ENCODE measurements at regions not wholly inside any gene's neighbourhood (a gene's known extent, or its start where the extent isn't known, plus 50 kb on each side); places are given as distances from the start of the nearest gene placed in this dataset.
A peak's percentile ranks its signal among the peaks of the same experiment; 100 is the strongest.

GRCh38 chr5:111993242-111993641, 236.2 kb upstream of the NREP start:
- no peaks in the 10 kb centered on the region for H3K27me3 ChIP-seq (ENCODE audit: control insufficient read depth in 3 of 3, insufficient read depth in 3 of 3, low read depth in 1 of 3, low read length in 3 of 3)
- H3K9me3 ChIP-seq (replicated peaks in 1 of 2; ENCODE audit: control insufficient read depth in 2 of 2, insufficient read depth in 1 of 2, low read depth in 1 of 2, low read length in 2 of 2) = no peaks in the 10 kb centered on the region
- H3K4me1 ChIP-seq (ENCODE audit: control insufficient read depth in 2 of 2, insufficient read depth in 1 of 2, low read depth in 1 of 2, low read length in 2 of 2) = no peaks in the 10 kb centered on the region
- no peak overlapping the region for H3K23ac ChIP-seq (ENCODE audit: low read depth, low read length, poor library complexity)
- no peak overlapping the region for H3K9ac ChIP-seq (ENCODE audit: low read depth, low read length, poor library complexity)
- no peak overlapping the region for H3K14ac ChIP-seq (ENCODE audit: low read length)
- no peak overlapping the region for H3K18ac ChIP-seq (ENCODE audit: low read length)
- no peak overlapping the region for H2BK120ac ChIP-seq (ENCODE audit: low read depth, low read length)
- DNase-seq (ENCODE audit: low spot score) = no peak
- no peak overlapping the region for H4K8ac ChIP-seq (ENCODE audit: low read depth, low read length)
- no peak overlapping the region for H3K27ac ChIP-seq (replicated peaks; ENCODE audit: low read length)
- H2AK5ac ChIP-seq (ENCODE audit: low read depth, low read length) = no peak overlapping the region
- no peaks in the 10 kb centered on the region for H3K36me3 ChIP-seq (replicated peaks in 1 of 2; ENCODE audit: control insufficient read depth in 2 of 2, insufficient read depth in 2 of 2, low read length in 2 of 2)
- H3K4me2 ChIP-seq (ENCODE audit: insufficient read depth, low read length, poor library complexity, severe bottlenecking) = no peak overlapping the region
- no CpG with 5 or more reads among the region's 2 CpGs for whole genome bisulfite sequencing, 2 donors (ENCODE audit: extremely low coverage in 2 of 2, insufficient read length in 2 of 2, insufficient replicate concordance in 1 of 2)
- no peaks in the 10 kb centered on the region for H3K79me1 ChIP-seq (ENCODE audit: low read depth, low read length)
- no peak overlapping the region for H2BK5ac ChIP-seq (ENCODE audit: low read length)
- no peak overlapping the region for H3K4me3 ChIP-seq (ENCODE audit: low read length in 2 of 2)
- H2AFZ ChIP-seq (ENCODE audit: low read length) = no peak overlapping the region
- no peak overlapping the region for H3K4ac ChIP-seq (ENCODE audit: low read length)
- H2BK12ac ChIP-seq (ENCODE audit: low read length) = no peak overlapping the region
- no peak overlapping the region for H2BK15ac ChIP-seq (ENCODE audit: low read length)
- no peak overlapping the region for H4K91ac ChIP-seq (ENCODE audit: low read depth, low read length, poor library complexity)

DNA sequence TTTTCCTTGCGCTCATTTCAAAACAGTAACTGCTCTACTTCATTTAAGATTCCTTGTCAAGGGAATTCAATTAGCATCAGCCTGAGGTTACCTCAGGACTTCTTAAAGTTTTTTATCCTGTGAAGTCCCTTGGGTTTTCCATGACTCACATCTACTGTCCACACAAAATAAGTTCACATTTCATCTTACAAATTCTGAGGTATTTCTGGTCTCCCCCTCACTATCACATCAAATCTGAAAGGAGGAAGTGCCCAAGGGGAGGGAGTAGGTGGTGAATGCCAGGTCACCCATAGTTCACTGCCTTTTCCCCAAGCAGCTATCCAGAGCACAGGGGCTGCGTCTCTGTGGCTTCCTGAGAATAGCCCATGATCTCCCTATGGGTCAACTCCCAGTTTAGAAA, 227.1 kb upstream of the NREP start:
- H3K9ac ChIP-seq (ENCODE audit: low read depth, low read length, poor library complexity) = no peak overlapping the region
- H4K8ac ChIP-seq (ENCODE audit: low read depth, low read length) = no peak overlapping the region
- H2BK15ac ChIP-seq (ENCODE audit: low read length) = no peak overlapping the region
- H3K4me3 ChIP-seq (ENCODE audit: low read length in 2 of 2) = no peak overlapping the region
- H2BK12ac ChIP-seq (ENCODE audit: low read length) = no peak overlapping the region
- no CpG with 5 or more reads among the region's 2 CpGs for WGBS, 2 donors (ENCODE audit: extremely low coverage in 2 of 2, insufficient read length in 2 of 2, insufficient replicate concordance in 1 of 2)
- no peaks in the 10 kb centered on the region for H3K79me1 ChIP-seq (ENCODE audit: low read depth, low read length)
- H2BK120ac ChIP-seq (ENCODE audit: low read depth, low read length) = no peak overlapping the region
- H3K9me3 ChIP-seq (replicated peaks in 1 of 2; ENCODE audit: control insufficient read depth in 2 of 2, insufficient read depth in 1 of 2, low read depth in 1 of 2, low read length in 2 of 2) = no peaks in the 10 kb centered on the region
- no peak overlapping the region for H3K23ac ChIP-seq (ENCODE audit: low read depth, low read length, poor library complexity)
- peak overlapping the region; percentile 45 for H2AFZ ChIP-seq (ENCODE audit: low read length)
- H3K18ac ChIP-seq (ENCODE audit: low read length) = no peak overlapping the region
- H4K91ac ChIP-seq (ENCODE audit: low read depth, low read length, poor library complexity) = no peak overlapping the region
- no peak overlapping the region for H2AK5ac ChIP-seq (ENCODE audit: low read depth, low read length)
- no peak overlapping the region for H3K14ac ChIP-seq (ENCODE audit: low read length)
- H3K4ac ChIP-seq (ENCODE audit: low read length) = no peak overlapping the region
- no peak overlapping the region for H2BK5ac ChIP-seq (ENCODE audit: low read length)
- H3K36me3 ChIP-seq (replicated peaks in 1 of 2; ENCODE audit: control insufficient read depth in 2 of 2, insufficient read depth in 2 of 2, low read length in 2 of 2) = no peaks in the 10 kb centered on the region
- no peak overlapping the region for H3K27ac ChIP-seq (replicated peaks; ENCODE audit: low read length)
- DNase-seq (ENCODE audit: low spot score) = no peak
- H3K4me2 ChIP-seq (ENCODE audit: insufficient read depth, low read length, poor library complexity, severe bottlenecking) = no peak overlapping the region
- H3K27me3 ChIP-seq (ENCODE audit: control insufficient read depth in 3 of 3, insufficient read depth in 3 of 3, low read depth in 1 of 3, low read length in 3 of 3) = no peaks in the 10 kb centered on the region
- no peaks in the 10 kb centered on the region for H3K4me1 ChIP-seq (ENCODE audit: control insufficient read depth in 2 of 2, insufficient read depth in 1 of 2, low read depth in 1 of 2, low read length in 2 of 2)

- Histone ChIP-seq H3K4me3 (ENCODE audit: low read length in 2 of 2) (no peak overlapping the region), H3K4ac (ENCODE audit: low read length) (no peak overlapping the region), H3K18ac (ENCODE audit: low read length) (no peak overlapping the region), H3K9ac (ENCODE audit: low read depth, low read length, poor library complexity) (no peak overlapping the region), H3K4me2 (ENCODE audit: insufficient read depth, low read length, poor library complexity, severe bottlenecking) (no peak overlapping the region), H3K36me3 (replicated peaks in 1 of 2; ENCODE audit: control insufficient read depth in 2 of 2, insufficient read depth in 2 of 2, low read length in 2 of 2) (no peaks in the 10 kb centered on the region), H2BK5ac (ENCODE audit: low read length) (no peak overlapping the region), H3K14ac (ENCODE audit: low read length) (no peak overlapping the region), H3K79me1 (ENCODE audit: low read depth, low read length) (no peaks in the 10 kb centered on the region), H2BK12ac (ENCODE audit: low read length) (no peak overlapping the region), H3K23ac (ENCODE audit: low read depth, low read length, poor library complexity) (no peak overlapping the region), H3K4me1 (ENCODE audit: control insufficient read depth in 2 of 2, insufficient read depth in 1 of 2, low read depth in 1 of 2, low read length in 2 of 2) (no peaks in the 10 kb centered on the region), H3K27ac (replicated peaks; ENCODE audit: low read length) (no peak overlapping the region), H4K91ac (ENCODE audit: low read depth, low read length, poor library complexity) (no peak overlapping the region), H3K27me3 (ENCODE audit: control insufficient read depth in 3 of 3, insufficient read depth in 3 of 3, low read depth in 1 of 3, low read length in 3 of 3) (no peaks in the 10 kb centered on the region), H2BK120ac (ENCODE audit: low read depth, low read length) (no peak overlapping the region), H2AFZ (ENCODE audit: low read length) (no peak overlapping the region), H2BK15ac (ENCODE audit: low read length) (no peak overlapping the region), H4K8ac (ENCODE audit: low read depth, low read length) (no peak overlapping the region), H2AK5ac (ENCODE audit: low read depth, low read length) (no peak overlapping the region), H3K9me3 (replicated peaks in 1 of 2; ENCODE audit: control insufficient read depth in 2 of 2, insufficient read depth in 1 of 2, low read depth in 1 of 2, low read length in 2 of 2) (no peaks in the 10 kb centered on the region)
- no peak for DNase-seq (ENCODE audit: low spot score)
- WGBS, 2 donors (ENCODE audit: extremely low coverage in 2 of 2, insufficient read length in 2 of 2, insufficient replicate concordance in 1 of 2) = no CpG with 5 or more reads among the region's 1 CpG
These were observed 226.5 kb upstream of the NREP start for GRCh38 chr5:111983459-111983858.

DNA sequence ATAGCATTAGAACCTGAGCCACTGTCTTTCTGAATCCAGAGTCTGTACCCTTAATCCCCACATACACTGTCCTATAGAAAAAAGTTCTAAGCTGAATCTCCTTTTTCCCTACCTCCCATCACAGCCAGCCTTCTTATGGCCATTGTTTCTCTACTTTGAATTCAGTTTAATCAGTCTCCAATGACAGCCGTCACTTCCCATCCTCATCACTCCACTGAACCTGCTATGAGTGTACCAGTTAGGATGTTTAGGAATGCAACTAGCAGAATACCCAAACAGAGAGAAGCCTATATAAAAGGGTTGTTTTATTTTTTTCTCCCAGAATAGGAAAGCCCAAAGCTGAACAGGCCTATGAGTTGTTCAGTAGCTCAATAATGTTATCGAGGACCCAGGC, 220.4 kb upstream of the NREP start:
- DNase-seq (ENCODE audit: low spot score) = no peak

More for the DNA sequence above, 220.4 kb upstream of the NREP start:
- H3K14ac ChIP-seq (ENCODE audit: low read length) = no peak overlapping the region
- no peak overlapping the region for H3K27ac ChIP-seq (replicated peaks; ENCODE audit: low read length)
- no CpG with 5 or more reads among the region's 2 CpGs for WGBS, 2 donors (ENCODE audit: extremely low coverage in 2 of 2, insufficient read length in 2 of 2, insufficient replicate concordance in 1 of 2)
- H2BK12ac ChIP-seq (ENCODE audit: low read length) = no peak overlapping the region
- no peak overlapping the region for H3K4ac ChIP-seq (ENCODE audit: low read length)
- no peak overlapping the region for H2BK5ac ChIP-seq (ENCODE audit: low read length)
- no peak overlapping the region for H3K4me2 ChIP-seq (ENCODE audit: insufficient read depth, low read length, poor library complexity, severe bottlenecking)
- H2AK5ac ChIP-seq (ENCODE audit: low read depth, low read length) = no peak overlapping the region
- H3K23ac ChIP-seq (ENCODE audit: low read depth, low read length, poor library complexity) = no peak overlapping the region
- H3K9me3 ChIP-seq (replicated peaks in 1 of 2; ENCODE audit: control insufficient read depth in 2 of 2, insufficient read depth in 1 of 2, low read depth in 1 of 2, low read length in 2 of 2) = no peaks in the 10 kb centered on the region
- no peak overlapping the region for H4K91ac ChIP-seq (ENCODE audit: low read depth, low read length, poor library complexity)
- no peak overlapping the region for H2AFZ ChIP-seq (ENCODE audit: low read length)
- no peak overlapping the region for H3K4me3 ChIP-seq (ENCODE audit: low read length in 2 of 2)
- no peaks in the 10 kb centered on the region for H3K36me3 ChIP-seq (replicated peaks in 1 of 2; ENCODE audit: control insufficient read depth in 2 of 2, insufficient read depth in 2 of 2, low read length in 2 of 2)
- H3K27me3 ChIP-seq (ENCODE audit: control insufficient read depth in 3 of 3, insufficient read depth in 3 of 3, low read depth in 1 of 3, low read length in 3 of 3) = no peaks in the 10 kb centered on the region
- peaks cover 0 to 6% of the 10 kb centered on the region in 2 donors for H3K4me1 ChIP-seq (ENCODE audit: control insufficient read depth in 2 of 2, insufficient read depth in 1 of 2, low read depth in 1 of 2, low read length in 2 of 2)
- H4K8ac ChIP-seq (ENCODE audit: low read depth, low read length) = no peak overlapping the region
- no peak overlapping the region for H2BK120ac ChIP-seq (ENCODE audit: low read depth, low read length)
- no peak overlapping the region for H3K18ac ChIP-seq (ENCODE audit: low read length)
- H3K9ac ChIP-seq (ENCODE audit: low read depth, low read length, poor library complexity) = no peak overlapping the region
- H2BK15ac ChIP-seq (ENCODE audit: low read length) = no peak overlapping the region
- H3K79me1 ChIP-seq (ENCODE audit: low read depth, low read length) = no peaks in the 10 kb centered on the region
